IMR-90 (cell line): ENCODE measurements at regions not wholly inside any gene's neighbourhood (a gene's known extent, or its start where the extent isn't known, plus 50 kb on each side); places are given as distances from the start of the nearest gene placed in this dataset.

Experiments
- ATAC-seq: fragments of 200-7000 bp; cut with Tn5 transposase; 2 replicates; pipeline ENCODE4 v1.9.1; 2020; ENCODE audit warnings: low read depth, mild to moderate bottlenecking, moderate library complexity
- BruUV-seq: library from RNA; stranded (reverse); fragments of 400-500 nt; replicated peaks from 2 replicates; lab custom pipeline; 2021; lab: Mats Ljungman, UMichigan
- CTCF ChIA-PET: fragments of 300-600 bp; formaldehyde crosslinking; extraction: SDS; loops from one replicate; lab custom pipeline; 2021; ENCODE audit warnings: antibody characterized with exemption; lab: Yijun Ruan, JAX
- POLR2A ChIA-PET: fragments of 300-600 bp; sonication (Branson Sonifier 250); formaldehyde crosslinking; loops from one replicate; lab custom pipeline; 2022; ENCODE audit warnings: antibody characterized with exemption; ENCODE audit not compliant: unreplicated experiment; lab: Charles Lee
- DNase-seq: peaks from one replicate; pipeline ENCODE4 v3.0.0; 2013
- H2AFZ ChIP-seq: replicated peaks from 2 replicates; pipeline ENCODE3; 2013; ENCODE audit warnings: low read length, mild to moderate bottlenecking; ENCODE audit not compliant: poor library complexity
- H2AK5ac ChIP-seq: 2 replicates; pipeline ENCODE4 v1.6.1; 2013; ENCODE audit warnings: low read depth, low read length, inconsistent platforms
- H2AK9ac ChIP-seq: replicated peaks from 2 replicates; pipeline ENCODE3; 2013; ENCODE audit warnings: mild to moderate bottlenecking, low read depth, low read length, moderate library complexity; ENCODE audit not compliant: poor library complexity
- H2BK120ac ChIP-seq: 2 replicates; pipeline ENCODE4 v1.6.1; 2013; ENCODE audit warnings: low read depth, low read length, inconsistent platforms
- H2BK15ac ChIP-seq: 3 replicates; pipeline ENCODE4 v1.6.1; 2013; ENCODE audit warnings: low read depth, low read length, inconsistent platforms
- H2BK20ac ChIP-seq: 2 replicates; pipeline ENCODE4 v1.6.1; 2013; ENCODE audit warnings: low read depth, mild to moderate bottlenecking, inconsistent platforms, low read length, moderate library complexity
- H2BK5ac ChIP-seq: 2 replicates; pipeline ENCODE4 v1.6.1; 2013; ENCODE audit warnings: mild to moderate bottlenecking, low read depth, low read length, inconsistent platforms; ENCODE audit not compliant: poor library complexity, severe bottlenecking
- H3K14ac ChIP-seq: replicated peaks from 2 replicates; pipeline ENCODE4 v1.6.1; 2013; ENCODE audit warnings: low read depth, low read length, inconsistent platforms
- H3K18ac ChIP-seq: 2 replicates; pipeline ENCODE4 v1.6.1; 2013; ENCODE audit warnings: low read depth, low read length, control low read depth
- H3K23ac ChIP-seq: 2 replicates; pipeline ENCODE4 v1.6.1; 2013; ENCODE audit warnings: low read depth, low read length, inconsistent platforms
- H3K27ac ChIP-seq: 2 replicates; pipeline ENCODE4 v1.5.1; 2013; ENCODE audit warnings: mild to moderate bottlenecking, control low read depth, low read length; ENCODE audit not compliant: insufficient read depth
- H3K27me3 ChIP-seq: 2 replicates; pipeline ENCODE4 v1.6.1; 2013; ENCODE audit warnings: low read length; ENCODE audit not compliant: control insufficient read depth, insufficient read depth
- H3K36me3 ChIP-seq: 2 replicates; pipeline ENCODE4 v1.6.1; 2013; ENCODE audit warnings: low read length, mixed read lengths; ENCODE audit not compliant: control insufficient read depth, insufficient read depth
- H3K4ac ChIP-seq: 2 replicates; pipeline ENCODE4 v1.6.1; 2013; ENCODE audit warnings: low read depth, low read length, inconsistent platforms
- H3K4me1 ChIP-seq: 2 replicates; pipeline ENCODE4 v1.6.1; 2013; ENCODE audit warnings: low read length, mixed read lengths; ENCODE audit not compliant: control insufficient read depth, insufficient read depth
- H3K4me2 ChIP-seq: 2 replicates; pipeline ENCODE4 v1.6.1; 2013; ENCODE audit warnings: low read depth, mild to moderate bottlenecking, control low read depth, low read length, moderate library complexity
- H3K4me3 ChIP-seq: 2 replicates; pipeline ENCODE4 v1.5.1; 2013; ENCODE audit warnings: low read depth, mild to moderate bottlenecking, control low read depth, low read length, moderate library complexity; ENCODE audit not compliant: insufficient read depth
- H3K56ac ChIP-seq: 2 replicates; pipeline ENCODE4 v1.6.1; 2013; ENCODE audit warnings: low read length, inconsistent platforms; ENCODE audit not compliant: insufficient read depth; ENCODE audit errors: extremely low read depth
- H3K79me1 ChIP-seq, 2 experiments: 2 replicates each; pipeline ENCODE4 v1.6.1; 2013; ENCODE audit warnings: low read length in 2 of 2, inconsistent platforms in 1 of 2, low read depth in 1 of 2
- H3K9ac ChIP-seq: 2 replicates; pipeline ENCODE4 v1.6.1; 2013; ENCODE audit warnings: low read depth, low read length, control low read depth
- H3K9me1 ChIP-seq: 2 replicates; pipeline ENCODE4 v1.6.1; 2013; ENCODE audit warnings: low read length, inconsistent platforms; ENCODE audit not compliant: insufficient read depth
- H3K9me3 ChIP-seq: 2 replicates; pipeline ENCODE4 v1.6.1; 2013; ENCODE audit warnings: low read length; ENCODE audit not compliant: control insufficient read depth, insufficient read depth
- H4K20me1 ChIP-seq: 2 replicates; pipeline ENCODE4 v1.6.1; 2013; ENCODE audit warnings: low read length, inconsistent platforms; ENCODE audit not compliant: insufficient read depth
- H4K5ac ChIP-seq: 2 replicates; pipeline ENCODE4 v1.6.1; 2013; ENCODE audit warnings: mild to moderate bottlenecking, low read depth, low read length, control low read depth
- H4K8ac ChIP-seq, 2 experiments: 2 replicates each; pipeline ENCODE4 v1.6.1; 2013; ENCODE audit warnings: low read depth in 2 of 2, low read length in 2 of 2, control low read depth in 1 of 2, inconsistent platforms in 1 of 2
- H4K91ac ChIP-seq: 2 replicates; pipeline ENCODE4 v1.6.1; 2013; ENCODE audit warnings: low read depth, low read length, inconsistent platforms; ENCODE audit not compliant: insufficient read depth
- CHD1 ChIP-seq: IDR thresholded peaks from 2 replicates; pipeline ENCODE4 v1.6.1; 2012; ENCODE audit warnings: low read depth, low read length, improper control_type of control experiment
- CTCF ChIP-seq: conservative IDR thresholded peaks from 2 replicates; pipeline ENCODE4 v1.5.1; 2012; ENCODE audit warnings: mild to moderate bottlenecking, low read depth, low read length, improper control_type of control experiment
- MAFK ChIP-seq: IDR thresholded peaks from 2 replicates; pipeline ENCODE4 v1.6.1; 2012; ENCODE audit warnings: low read depth, low read length, improper control_type of control experiment
- MAZ ChIP-seq: IDR thresholded peaks from 2 replicates; pipeline ENCODE4 v1.6.1; 2012; ENCODE audit warnings: low read depth, mild to moderate bottlenecking, low read length, improper control_type of control experiment, moderate library complexity, borderline replicate concordance
- NFE2L2 ChIP-seq: fragments of 150-350 bp; IDR thresholded peaks from 2 replicates; pipeline ENCODE4 v1.6.1; 2016; ENCODE audit warnings: low read depth, mild to moderate bottlenecking, low read length
- POLR2A ChIP-seq: IDR thresholded peaks from 2 replicates; pipeline ENCODE4 v1.6.1; 2012; ENCODE audit warnings: mild to moderate bottlenecking, low read depth, low read length
- RAD21 ChIP-seq: IDR thresholded peaks from 2 replicates; pipeline ENCODE4 v1.6.1; 2012; ENCODE audit warnings: low read length, improper control_type of control experiment
- RFX5 ChIP-seq: IDR thresholded peaks from 2 replicates; pipeline ENCODE4 v1.8.0; 2012; ENCODE audit warnings: low read depth, mild to moderate bottlenecking, low read length, moderate library complexity
- SMC3 ChIP-seq: fragments of 150-350 bp; IDR thresholded peaks from 2 replicates; pipeline ENCODE4 v1.6.1; 2016; ENCODE audit warnings: low read depth, mild to moderate bottlenecking, antibody characterized with exemption, low read length, moderate library complexity
- WGBS, 2 experiments: methylation state at CpG; one replicate each; pipeline versions ENCODE4 v1.1.5 to v1.1.7; 2013; ENCODE audit warnings: missing lambda C conversion rate in 2 of 2; ENCODE audit not compliant: insufficient read length in 1 of 2; ENCODE audit errors: extremely low coverage in 2 of 2; 5-methylcytosine and 5-hydroxymethylcytosine counted together
- dilution Hi-C: fragments of 300-500 bp; cut with HindIII; formaldehyde crosslinking; loops from one replicate; pipeline ENCODE4 v1.14.3; 2018; ENCODE audit warnings: low sequenced_read_pairs; ENCODE audit not compliant: unreplicated experiment
- in situ Hi-C: fragments of 300-500 bp; cut with MboI; formaldehyde crosslinking; loops from 3 replicates; pipeline ENCODE4 v1.14.3; 2019; ENCODE audit warnings: low sequenced_read_pairs, inconsistent platforms, mixed read lengths
- intact Hi-C: fragments of 100-400 bp; cut with micrococcal nuclease; formaldehyde crosslinking; loops from 2 replicates; pipeline ENCODE4 v1.10.0; 2022
- TF ChIP-seq, protein P1 (sequence below): fragments of 150-350 bp; IDR thresholded peaks from 2 replicates; pipeline ENCODE4 v1.6.1; 2016; ENCODE audit warnings: low read depth, mild to moderate bottlenecking, low read length, moderate library complexity, borderline replicate concordance

- TF ChIP-seq RAD21 (peak; percentile 36; the same call in 1 of the 2 replicates), NFE2L2 (no peak; the same call in 1 of the 2 replicates), MAFK (no peak)
Observed at GRCh38 chr20:50320901-50321796, 130.5 kb downstream of the CEBPB start (continued).

DNA sequence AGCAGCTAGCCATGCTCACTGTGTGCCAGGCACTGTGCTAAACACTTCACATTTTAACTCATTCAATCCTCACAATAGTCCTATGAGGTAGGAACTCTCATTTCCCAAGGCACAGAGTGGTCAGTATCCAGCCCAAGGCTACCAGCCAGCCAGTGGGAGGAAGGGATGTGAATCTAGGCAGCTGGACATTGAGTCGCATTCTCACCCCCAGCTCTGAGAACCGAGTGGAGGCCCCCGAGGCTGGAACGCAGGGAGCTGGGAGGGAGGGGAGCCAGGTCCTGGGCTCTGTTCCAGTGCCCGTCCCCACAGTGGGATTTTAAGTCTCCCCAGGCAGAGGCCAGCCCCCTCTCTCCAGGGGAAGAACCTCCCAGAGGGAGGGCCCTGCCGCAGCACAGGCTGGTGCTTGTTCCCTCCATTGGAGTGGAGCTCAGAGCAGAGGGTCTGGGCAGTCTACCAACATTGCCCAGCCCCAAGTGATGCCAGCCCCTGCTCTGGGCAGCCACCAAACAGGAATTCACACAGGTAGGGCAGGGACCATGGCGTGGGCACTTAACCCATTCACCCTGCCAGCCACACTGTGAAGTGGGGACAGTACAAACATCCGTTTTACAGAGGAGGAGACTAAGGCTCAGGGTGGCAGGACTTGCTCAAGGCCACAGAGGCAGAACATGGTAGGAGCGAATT, 131.3 kb downstream of the CEBPB start:
- ChIA-PET CTCF (interaction anchor here (0.5 to 1.0 kb wide), 3 partner anchors 58 to 119 kb away, joined by 3 read pairs; no protein-coding TSS in a partner anchor), POLR2A (no interaction called here)
- ATAC-seq (peak; percentile 55), DNase-seq (peak; percentile 72)
- peak overlapping the region; percentile 83 for H2AFZ ChIP-seq
- in situ Hi-C loops, result no loop called here
- H3K9me3 ChIP-seq, result no peaks in the 10 kb centered on the region
- H2BK120ac ChIP-seq, result peak overlapping the region; percentile 86
- peak overlapping the region; percentile 88 for H4K5ac ChIP-seq
- peak overlapping the region; percentile 61 for H3K9ac ChIP-seq
- peak overlapping the region; percentile 64 for H3K4me2 ChIP-seq
- H3K14ac ChIP-seq, result peak overlapping the region; percentile 83
- peaks cover 0 to 19% of the 10 kb centered on the region in 2 experiments; a peak in 2 of 4 replicates for H3K79me1 ChIP-seq
- peak overlapping the region; percentile 87 to 97 for H4K8ac ChIP-seq
- H2AK5ac ChIP-seq, result peak overlapping the region; percentile 98
- peak overlapping the region; percentile 88 for H3K4ac ChIP-seq
- H2AK9ac ChIP-seq, result peak overlapping the region; percentile 85
- peak overlapping the region; percentile 79 for H2BK5ac ChIP-seq
- no TSS peak for BruUV-seq
- H3K4me3 ChIP-seq, result no peak overlapping the region
- H3K23ac ChIP-seq, result peak overlapping the region; percentile 78
- intact Hi-C loops, result no loop called here
- no peaks in the 10 kb centered on the region for H3K27me3 ChIP-seq
- H4K20me1 ChIP-seq, result no peaks in the 10 kb centered on the region
- peak overlapping the region; percentile 70 for H3K27ac ChIP-seq
- H3K4me1 ChIP-seq, result peaks cover 25% of the 10 kb centered on the region
- H2BK15ac ChIP-seq, result peak overlapping the region; percentile 99
- 25% methylated on average over 2 of the region's 9 CpGs; no CpG with 5 or more reads in 1 of the 2 experiments for WGBS, 2 experiments
- H3K18ac ChIP-seq, result peak overlapping the region; percentile 86
- dilution Hi-C loops, result no loop called here
- H3K56ac ChIP-seq, result peak overlapping the region; percentile 45; the same call in 1 of the 2 replicates
- H4K91ac ChIP-seq, result peak overlapping the region; percentile 90
- peak overlapping the region; percentile 85 for H2BK20ac ChIP-seq
- no peaks in the 10 kb centered on the region for H3K36me3 ChIP-seq
- peaks cover 29% of the 10 kb centered on the region for H3K9me1 ChIP-seq
- TF ChIP-seq CTCF (no peak), CHD1 (no peak), NFE2L2 (peak; percentile 2; the same call in 1 of the 2 replicates), SMC3 (no peak), RFX5 (no peak), MAZ (peak; percentile 76; the same call in 1 of the 2 replicates), POLR2A (no peak; the same call in 1 of the 2 replicates), RAD21 (0 out of 2 replicates have a peak, but pooled peaks have one; percentile 3)
- TF ChIP-seq, protein P1, sequence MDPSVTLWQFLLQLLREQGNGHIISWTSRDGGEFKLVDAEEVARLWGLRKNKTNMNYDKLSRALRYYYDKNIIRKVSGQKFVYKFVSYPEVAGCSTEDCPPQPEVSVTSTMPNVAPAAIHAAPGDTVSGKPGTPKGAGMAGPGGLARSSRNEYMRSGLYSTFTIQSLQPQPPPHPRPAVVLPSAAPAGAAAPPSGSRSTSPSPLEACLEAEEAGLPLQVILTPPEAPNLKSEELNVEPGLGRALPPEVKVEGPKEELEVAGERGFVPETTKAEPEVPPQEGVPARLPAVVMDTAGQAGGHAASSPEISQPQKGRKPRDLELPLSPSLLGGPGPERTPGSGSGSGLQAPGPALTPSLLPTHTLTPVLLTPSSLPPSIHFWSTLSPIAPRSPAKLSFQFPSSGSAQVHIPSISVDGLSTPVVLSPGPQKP, result no peak
